Lower leg skin (tissue), 3 donors: ENCODE measurements at regions not wholly inside any gene's neighbourhood (a gene's known extent, or its start where the extent isn't known, plus 50 kb on each side); places are given as distances from the start of the nearest gene placed in this dataset.

Experiments
- POLR2A ChIP-seq, 2 donors: fragments of 450-650 bp; IDR thresholded peaks; one replicate each; pipeline ENCODE4 v1.6.1; 2016 to 2017; ENCODE audit warnings: antibody characterized with exemption in 2 of 2, mild to moderate bottlenecking in 1 of 2, moderate library complexity in 1 of 2
- TF ChIP-seq, protein P1 (sequence below), 3 donors: fragments of 450-650 bp; IDR thresholded peaks; one replicate each; pipeline ENCODE4 v1.5.1; 2016; ENCODE audit warnings: antibody characterized with exemption in 3 of 3, mild to moderate bottlenecking in 3 of 3, moderate library complexity in 2 of 3

- TF ChIP-seq, protein P1, sequence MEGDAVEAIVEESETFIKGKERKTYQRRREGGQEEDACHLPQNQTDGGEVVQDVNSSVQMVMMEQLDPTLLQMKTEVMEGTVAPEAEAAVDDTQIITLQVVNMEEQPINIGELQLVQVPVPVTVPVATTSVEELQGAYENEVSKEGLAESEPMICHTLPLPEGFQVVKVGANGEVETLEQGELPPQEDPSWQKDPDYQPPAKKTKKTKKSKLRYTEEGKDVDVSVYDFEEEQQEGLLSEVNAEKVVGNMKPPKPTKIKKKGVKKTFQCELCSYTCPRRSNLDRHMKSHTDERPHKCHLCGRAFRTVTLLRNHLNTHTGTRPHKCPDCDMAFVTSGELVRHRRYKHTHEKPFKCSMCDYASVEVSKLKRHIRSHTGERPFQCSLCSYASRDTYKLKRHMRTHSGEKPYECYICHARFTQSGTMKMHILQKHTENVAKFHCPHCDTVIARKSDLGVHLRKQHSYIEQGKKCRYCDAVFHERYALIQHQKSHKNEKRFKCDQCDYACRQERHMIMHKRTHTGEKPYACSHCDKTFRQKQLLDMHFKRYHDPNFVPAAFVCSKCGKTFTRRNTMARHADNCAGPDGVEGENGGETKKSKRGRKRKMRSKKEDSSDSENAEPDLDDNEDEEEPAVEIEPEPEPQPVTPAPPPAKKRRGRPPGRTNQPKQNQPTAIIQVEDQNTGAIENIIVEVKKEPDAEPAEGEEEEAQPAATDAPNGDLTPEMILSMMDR (IDR thresholded peaks at IDR 0.05), result no peak
- no peak for TF ChIP-seq POLR2A (IDR thresholded peaks at IDR 0.05)
Observed at GRCh38 chr18:75945265-75945933, 517.9 kb upstream of the SMIM21 start.
